ENCODE measurements at regions not wholly inside any gene's neighbourhood (a gene's known extent, or its start where the extent isn't known, plus 50 kb on each side); places are given as distances from the start of the nearest gene placed in this dataset.

DNA sequence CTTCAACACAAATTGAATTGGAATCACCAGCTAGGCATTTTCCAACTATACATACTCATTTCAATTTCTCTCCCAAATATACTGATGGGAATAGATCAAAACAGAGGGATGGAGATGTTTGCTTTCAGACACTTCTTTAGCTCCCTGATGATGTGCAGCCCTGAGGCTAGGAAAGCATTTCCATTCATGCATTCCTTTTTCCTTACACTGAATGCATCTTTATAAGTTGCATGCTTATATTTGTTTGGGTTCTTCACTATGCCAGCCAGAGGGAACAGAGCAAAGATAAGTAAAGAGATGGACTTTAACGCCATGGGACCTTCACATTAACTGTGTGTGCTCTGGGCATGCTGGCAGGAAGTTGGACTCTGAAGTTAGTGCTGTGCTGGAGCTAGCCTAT, 696.5 kb upstream of the CDH9 start:
- TF ChIP-seq, protein P1, sequence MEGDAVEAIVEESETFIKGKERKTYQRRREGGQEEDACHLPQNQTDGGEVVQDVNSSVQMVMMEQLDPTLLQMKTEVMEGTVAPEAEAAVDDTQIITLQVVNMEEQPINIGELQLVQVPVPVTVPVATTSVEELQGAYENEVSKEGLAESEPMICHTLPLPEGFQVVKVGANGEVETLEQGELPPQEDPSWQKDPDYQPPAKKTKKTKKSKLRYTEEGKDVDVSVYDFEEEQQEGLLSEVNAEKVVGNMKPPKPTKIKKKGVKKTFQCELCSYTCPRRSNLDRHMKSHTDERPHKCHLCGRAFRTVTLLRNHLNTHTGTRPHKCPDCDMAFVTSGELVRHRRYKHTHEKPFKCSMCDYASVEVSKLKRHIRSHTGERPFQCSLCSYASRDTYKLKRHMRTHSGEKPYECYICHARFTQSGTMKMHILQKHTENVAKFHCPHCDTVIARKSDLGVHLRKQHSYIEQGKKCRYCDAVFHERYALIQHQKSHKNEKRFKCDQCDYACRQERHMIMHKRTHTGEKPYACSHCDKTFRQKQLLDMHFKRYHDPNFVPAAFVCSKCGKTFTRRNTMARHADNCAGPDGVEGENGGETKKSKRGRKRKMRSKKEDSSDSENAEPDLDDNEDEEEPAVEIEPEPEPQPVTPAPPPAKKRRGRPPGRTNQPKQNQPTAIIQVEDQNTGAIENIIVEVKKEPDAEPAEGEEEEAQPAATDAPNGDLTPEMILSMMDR (IDR thresholded peaks at IDR 0.05; ENCODE audit: borderline replicate concordance, extremely low read depth, low read length, poor library complexity, severe bottlenecking), result no peak
- no peak for TF ChIP-seq EZH2 (IDR thresholded peaks at IDR 0.05; ENCODE audit: borderline replicate concordance, low read depth, low read length, severe bottlenecking)
- H3K9ac ChIP-seq (ENCODE audit: low read depth, low read length), result no peak overlapping the region
- H4K20me1 ChIP-seq (ENCODE audit: insufficient read depth, low read length), result no peaks in the 10 kb centered on the region
- H3K9me3 ChIP-seq (ENCODE audit: insufficient read depth, low read length, severe bottlenecking), result no peaks in the 10 kb centered on the region
- H3K4me2 ChIP-seq (ENCODE audit: insufficient read depth, low read length), result no peak overlapping the region
- H3K36me3 ChIP-seq (ENCODE audit: insufficient read depth, low read length), result no peaks in the 10 kb centered on the region
- no peak for ATAC-seq (ENCODE audit: insufficient read depth, low read depth)
- no peaks in the 10 kb centered on the region for H3K79me2 ChIP-seq (ENCODE audit: insufficient read depth, low read length)
- no peak for DNase-seq
- H3K27ac ChIP-seq (ENCODE audit: low read length), result no peak overlapping the region
- H2AFZ ChIP-seq (ENCODE audit: low read depth, low read length), result no peak overlapping the region
- H3K4me3 ChIP-seq (ENCODE audit: low read depth in 1 of 2, low read length in 2 of 2), result no peak overlapping the region
- H3K27me3 ChIP-seq (ENCODE audit: insufficient read depth, low read length, poor library complexity), result no peaks in the 10 kb centered on the region
- no peaks in the 10 kb centered on the region for H3K4me1 ChIP-seq (ENCODE audit: insufficient read depth, low read length)

DNA sequence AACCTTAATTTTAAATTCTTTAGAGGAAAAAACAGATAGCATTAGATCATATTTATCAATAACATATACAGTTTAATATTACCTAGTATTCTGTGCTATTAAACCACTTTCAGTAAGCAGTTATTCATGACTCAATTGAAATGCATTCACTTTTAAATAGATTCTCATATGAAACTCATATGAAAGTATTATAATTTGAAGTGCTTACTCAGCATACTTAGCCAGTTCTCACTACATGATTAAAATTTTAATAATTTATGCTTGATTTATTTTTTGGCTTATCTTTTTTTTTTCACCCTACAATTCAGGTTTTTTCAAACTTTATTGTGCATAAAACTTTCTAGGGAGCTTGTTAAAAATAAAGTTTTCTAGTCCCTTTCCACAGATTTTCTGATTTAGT, 694.9 kb upstream of the CDH9 start:
- Histone ChIP-seq H3K27ac (ENCODE audit: low read length) (no peak overlapping the region), H2AFZ (ENCODE audit: low read depth, low read length) (no peak overlapping the region), H3K4me2 (ENCODE audit: insufficient read depth, low read length) (no peak overlapping the region), H3K4me3 (ENCODE audit: low read depth in 1 of 2, low read length in 2 of 2) (no peak overlapping the region), H3K9ac (ENCODE audit: low read depth, low read length) (no peak overlapping the region), H3K9me3 (ENCODE audit: insufficient read depth, low read length, severe bottlenecking) (no peaks in the 10 kb centered on the region), H3K36me3 (ENCODE audit: insufficient read depth, low read length) (no peaks in the 10 kb centered on the region), H3K79me2 (ENCODE audit: insufficient read depth, low read length) (no peaks in the 10 kb centered on the region), H3K4me1 (ENCODE audit: insufficient read depth, low read length) (no peaks in the 10 kb centered on the region), H4K20me1 (ENCODE audit: insufficient read depth, low read length) (no peaks in the 10 kb centered on the region), H3K27me3 (ENCODE audit: insufficient read depth, low read length, poor library complexity) (no peaks in the 10 kb centered on the region)
- no peak for DNase-seq
- TF ChIP-seq, protein P1 (IDR thresholded peaks at IDR 0.05; ENCODE audit: borderline replicate concordance, extremely low read depth, low read length, poor library complexity, severe bottlenecking), result no peak
- no peak for TF ChIP-seq EZH2 (IDR thresholded peaks at IDR 0.05; ENCODE audit: borderline replicate concordance, low read depth, low read length, severe bottlenecking)
- no peak for ATAC-seq (ENCODE audit: insufficient read depth, low read depth)

DNA sequence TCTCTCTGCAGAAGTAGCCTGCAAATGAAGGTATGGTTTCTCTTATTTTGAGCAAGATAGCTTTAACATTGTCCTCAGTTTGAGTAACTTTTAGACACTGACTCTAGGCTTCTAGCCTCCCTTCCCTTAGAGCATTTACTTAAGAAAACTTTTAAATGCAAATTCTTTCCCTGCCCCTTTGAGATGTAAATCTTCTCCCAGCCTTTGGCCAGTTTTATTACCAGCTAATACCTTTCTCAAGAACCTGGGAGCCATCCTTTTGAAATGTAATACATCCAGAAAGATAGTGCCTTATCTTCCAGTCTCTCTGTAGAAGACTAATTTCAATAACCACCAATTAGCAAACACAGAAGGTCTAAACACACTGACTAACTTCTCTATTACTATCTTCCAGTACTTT, 688.9 kb upstream of the CDH9 start:
- H3K36me3 ChIP-seq (ENCODE audit: insufficient read depth, low read length), result no peaks in the 10 kb centered on the region
- DNase-seq (no peak), ATAC-seq (ENCODE audit: insufficient read depth, low read depth) (no peak)
- no peak overlapping the region for H3K4me2 ChIP-seq (ENCODE audit: insufficient read depth, low read length)
- H4K20me1 ChIP-seq (ENCODE audit: insufficient read depth, low read length), result no peaks in the 10 kb centered on the region
- H3K27ac ChIP-seq (ENCODE audit: low read length), result no peak overlapping the region
- no peaks in the 10 kb centered on the region for H3K9me3 ChIP-seq (ENCODE audit: insufficient read depth, low read length, severe bottlenecking)
- TF ChIP-seq, protein P1 (IDR thresholded peaks at IDR 0.05; ENCODE audit: borderline replicate concordance, extremely low read depth, low read length, poor library complexity, severe bottlenecking), result no peak
- no peak for TF ChIP-seq EZH2 (IDR thresholded peaks at IDR 0.05; ENCODE audit: borderline replicate concordance, low read depth, low read length, severe bottlenecking)
- no peak overlapping the region for H3K4me3 ChIP-seq (ENCODE audit: low read depth in 1 of 2, low read length in 2 of 2)
- no peaks in the 10 kb centered on the region for H3K27me3 ChIP-seq (ENCODE audit: insufficient read depth, low read length, poor library complexity)
- no peaks in the 10 kb centered on the region for H3K4me1 ChIP-seq (ENCODE audit: insufficient read depth, low read length)
- H3K9ac ChIP-seq (ENCODE audit: low read depth, low read length), result no peak overlapping the region
- H3K79me2 ChIP-seq (ENCODE audit: insufficient read depth, low read length), result no peaks in the 10 kb centered on the region
- no peak overlapping the region for H2AFZ ChIP-seq (ENCODE audit: low read depth, low read length)

DNA sequence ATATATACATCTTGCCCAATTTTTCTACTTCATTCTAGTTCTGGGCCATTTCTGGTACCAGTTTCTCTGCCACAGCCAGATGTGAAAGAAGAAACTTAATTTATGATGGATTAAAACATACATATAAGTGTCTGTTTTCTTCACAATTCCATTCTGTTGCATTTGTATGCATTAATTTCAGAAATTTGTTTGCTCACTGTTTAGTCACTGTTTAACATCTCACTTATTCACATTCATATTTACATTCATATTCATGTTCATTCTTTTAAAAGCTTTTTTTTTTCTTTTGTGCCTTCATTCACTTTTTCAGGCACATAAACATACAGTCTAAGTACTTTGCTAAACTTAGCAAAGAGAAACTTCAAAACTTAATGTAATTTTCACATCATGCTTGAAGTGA, 684.0 kb upstream of the CDH9 start:
- Histone ChIP-seq H3K4me2 (ENCODE audit: insufficient read depth, low read length) (no peak overlapping the region), H3K27ac (ENCODE audit: low read length) (no peak overlapping the region), H3K79me2 (ENCODE audit: insufficient read depth, low read length) (no peaks in the 10 kb centered on the region), H3K4me1 (ENCODE audit: insufficient read depth, low read length) (no peaks in the 10 kb centered on the region), H3K9me3 (ENCODE audit: insufficient read depth, low read length, severe bottlenecking) (no peaks in the 10 kb centered on the region), H3K27me3 (ENCODE audit: insufficient read depth, low read length, poor library complexity) (no peaks in the 10 kb centered on the region), H3K36me3 (ENCODE audit: insufficient read depth, low read length) (no peaks in the 10 kb centered on the region), H2AFZ (ENCODE audit: low read depth, low read length) (no peak overlapping the region), H3K4me3 (ENCODE audit: low read depth in 1 of 2, low read length in 2 of 2) (no peak overlapping the region), H4K20me1 (ENCODE audit: insufficient read depth, low read length) (no peaks in the 10 kb centered on the region), H3K9ac (ENCODE audit: low read depth, low read length) (no peak overlapping the region)
- no peak for ATAC-seq (ENCODE audit: insufficient read depth, low read depth)
- TF ChIP-seq, protein P1 (IDR thresholded peaks at IDR 0.05; ENCODE audit: borderline replicate concordance, extremely low read depth, low read length, poor library complexity, severe bottlenecking), result no peak
- no peak for TF ChIP-seq EZH2 (IDR thresholded peaks at IDR 0.05; ENCODE audit: borderline replicate concordance, low read depth, low read length, severe bottlenecking)
- no peak for DNase-seq

Measured in DND-41 (cell line).